WERI-Rb-1 (cell line): ENCODE measurements at regions not wholly inside any gene's neighbourhood (a gene's known extent, or its start where the extent isn't known, plus 50 kb on each side); places are given as distances from the start of the nearest gene placed in this dataset.

Experiments used
- DNase-seq: peaks from one replicate; pipeline ENCODE4 v3.0.0-alpha.2; 2020
- H3K27ac ChIP-seq: fragments of 250-450 bp; sonication (Bioruptor Pico); 2 replicates; pipeline ENCODE4 v1.5.1; 2020; ENCODE audit warnings: mild to moderate bottlenecking, moderate library complexity
- H3K27me3 ChIP-seq: fragments of 250-450 bp; sonication (Bioruptor Pico); 2 replicates; pipeline ENCODE4 v1.5.1; 2021; ENCODE audit warnings: mild to moderate bottlenecking, low read depth, moderate library complexity; ENCODE audit not compliant: insufficient read depth, severe bottlenecking
- H3K36me3 ChIP-seq: fragments of 250-450 bp; sonication (Bioruptor Pico); 2 replicates; pipeline ENCODE4 v1.5.1; 2020; ENCODE audit warnings: mild to moderate bottlenecking, moderate library complexity
- H3K4me3 ChIP-seq: 2 replicates; pipeline ENCODE4 v1.5.1; 2011; ENCODE audit warnings: low read depth, mild to moderate bottlenecking, control low read depth, low read length
- H3K9me3 ChIP-seq: fragments of 250-450 bp; sonication (Bioruptor Pico); 2 replicates; pipeline ENCODE4 v1.5.1; 2021; ENCODE audit warnings: mild to moderate bottlenecking, moderate library complexity; ENCODE audit not compliant: severe bottlenecking
- TF ChIP-seq, protein P1 (sequence below): IDR thresholded peaks from 2 replicates; pipeline ENCODE4 v1.5.1; 2011; ENCODE audit warnings: low read depth, mild to moderate bottlenecking, control low read depth, inconsistent platforms, low read length

DNA sequence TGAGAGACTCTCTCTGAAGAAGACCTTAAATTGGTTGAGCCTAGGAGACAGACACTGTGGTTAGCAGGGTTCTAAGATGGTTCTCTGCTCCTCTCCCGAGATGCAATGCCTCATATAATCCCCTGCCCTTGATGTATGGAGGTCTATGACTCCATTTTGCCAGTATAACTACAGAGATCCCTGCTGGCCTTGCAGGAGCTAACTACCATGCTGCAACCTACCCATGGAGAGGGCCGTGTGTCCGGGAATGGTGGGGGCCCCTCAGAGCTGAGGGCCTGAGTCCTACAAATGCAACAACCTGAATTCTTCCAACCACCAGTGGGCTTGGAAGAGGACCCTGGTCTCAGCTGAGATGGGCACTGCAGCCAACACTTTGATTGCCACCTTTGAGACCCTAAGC lies 388.0 kb downstream of the SETD4 start:
- no peak for DNase-seq

GRCh38 chr21:35664683-35665082 lies 395.6 kb downstream of the SETD4 start:
- H3K36me3 ChIP-seq, result no peaks in the 10 kb centered on the region
- no peak overlapping the region for H3K27ac ChIP-seq
- TF ChIP-seq, protein P1, sequence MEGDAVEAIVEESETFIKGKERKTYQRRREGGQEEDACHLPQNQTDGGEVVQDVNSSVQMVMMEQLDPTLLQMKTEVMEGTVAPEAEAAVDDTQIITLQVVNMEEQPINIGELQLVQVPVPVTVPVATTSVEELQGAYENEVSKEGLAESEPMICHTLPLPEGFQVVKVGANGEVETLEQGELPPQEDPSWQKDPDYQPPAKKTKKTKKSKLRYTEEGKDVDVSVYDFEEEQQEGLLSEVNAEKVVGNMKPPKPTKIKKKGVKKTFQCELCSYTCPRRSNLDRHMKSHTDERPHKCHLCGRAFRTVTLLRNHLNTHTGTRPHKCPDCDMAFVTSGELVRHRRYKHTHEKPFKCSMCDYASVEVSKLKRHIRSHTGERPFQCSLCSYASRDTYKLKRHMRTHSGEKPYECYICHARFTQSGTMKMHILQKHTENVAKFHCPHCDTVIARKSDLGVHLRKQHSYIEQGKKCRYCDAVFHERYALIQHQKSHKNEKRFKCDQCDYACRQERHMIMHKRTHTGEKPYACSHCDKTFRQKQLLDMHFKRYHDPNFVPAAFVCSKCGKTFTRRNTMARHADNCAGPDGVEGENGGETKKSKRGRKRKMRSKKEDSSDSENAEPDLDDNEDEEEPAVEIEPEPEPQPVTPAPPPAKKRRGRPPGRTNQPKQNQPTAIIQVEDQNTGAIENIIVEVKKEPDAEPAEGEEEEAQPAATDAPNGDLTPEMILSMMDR, result no peak
- DNase-seq, result no peak
- peaks cover 95% of the 10 kb centered on the region for H3K27me3 ChIP-seq
- H3K4me3 ChIP-seq, result no peak overlapping the region
- no peaks in the 10 kb centered on the region for H3K9me3 ChIP-seq

More for the DNA sequence above, 388.0 kb downstream of the SETD4 start:
- no peak overlapping the region for H3K4me3 ChIP-seq
- TF ChIP-seq, protein P1, result no peak
- peaks cover 92% of the 10 kb centered on the region for H3K27me3 ChIP-seq
- H3K9me3 ChIP-seq, result no peaks in the 10 kb centered on the region
- no peaks in the 10 kb centered on the region for H3K36me3 ChIP-seq
- no peak overlapping the region for H3K27ac ChIP-seq

- Histone ChIP-seq H3K36me3 (no peaks in the 10 kb centered on the region), H3K9me3 (no peaks in the 10 kb centered on the region), H3K27ac (no peak overlapping the region), H3K4me3 (no peak overlapping the region), H3K27me3 (peaks cover 93% of the 10 kb centered on the region)
- TF ChIP-seq, protein P1, result no peak
- DNase-seq, result no peak
Measured at GRCh38 chr21:35663856-35664606, 396.3 kb downstream of the SETD4 start.

DNA sequence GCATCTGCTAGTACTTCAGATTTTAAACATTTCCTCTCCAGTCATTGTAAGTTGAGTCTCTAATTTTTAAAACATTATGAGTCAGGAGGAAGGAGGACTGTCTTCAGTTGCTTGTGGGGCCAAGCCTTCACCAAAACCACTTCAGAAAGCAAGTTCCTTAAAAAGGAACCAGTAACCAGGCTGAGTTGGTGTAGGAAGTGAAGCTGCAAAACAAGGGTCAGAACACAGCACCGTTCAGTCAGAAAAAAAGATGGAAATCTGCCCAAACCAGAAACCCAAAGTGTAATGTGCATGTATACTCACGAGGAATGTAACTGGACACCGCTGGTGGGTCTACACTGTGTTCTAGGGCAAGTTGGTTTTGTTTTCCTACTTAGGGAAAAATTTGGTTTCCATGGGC lies 402.1 kb downstream of the SETD4 start:
- Histone ChIP-seq H3K9me3 (no peaks in the 10 kb centered on the region), H3K36me3 (no peaks in the 10 kb centered on the region), H3K27me3 (peaks cover 97% of the 10 kb centered on the region), H3K27ac (no peak overlapping the region), H3K4me3 (no peak overlapping the region)
- TF ChIP-seq, protein P1, result no peak
- DNase-seq, result no peak

GRCh38 chr21:35652872-35653271 lies 407.5 kb downstream of the SETD4 start:
- no peaks in the 10 kb centered on the region for H3K9me3 ChIP-seq
- no peaks in the 10 kb centered on the region for H3K36me3 ChIP-seq
- H3K27ac ChIP-seq, result no peak overlapping the region
- no peak overlapping the region for H3K4me3 ChIP-seq
- DNase-seq, result no peak
- TF ChIP-seq, protein P1, result no peak
- peaks cover 95% of the 10 kb centered on the region for H3K27me3 ChIP-seq

- DNase-seq, result no peak
- Histone ChIP-seq H3K36me3 (no peaks in the 10 kb centered on the region), H3K9me3 (no peaks in the 10 kb centered on the region), H3K27me3 (peaks cover 94% of the 10 kb centered on the region), H3K4me3 (no peak overlapping the region), H3K27ac (no peak overlapping the region)
- TF ChIP-seq, protein P1, result no peak
Measured at GRCh38 chr21:35652196-35652595, 408.1 kb downstream of the SETD4 start.
